ENCODE measurements at regions not wholly inside any gene's neighbourhood (a gene's known extent, or its start where the extent isn't known, plus 50 kb on each side); places are given as distances from the start of the nearest gene placed in this dataset.

DNA sequence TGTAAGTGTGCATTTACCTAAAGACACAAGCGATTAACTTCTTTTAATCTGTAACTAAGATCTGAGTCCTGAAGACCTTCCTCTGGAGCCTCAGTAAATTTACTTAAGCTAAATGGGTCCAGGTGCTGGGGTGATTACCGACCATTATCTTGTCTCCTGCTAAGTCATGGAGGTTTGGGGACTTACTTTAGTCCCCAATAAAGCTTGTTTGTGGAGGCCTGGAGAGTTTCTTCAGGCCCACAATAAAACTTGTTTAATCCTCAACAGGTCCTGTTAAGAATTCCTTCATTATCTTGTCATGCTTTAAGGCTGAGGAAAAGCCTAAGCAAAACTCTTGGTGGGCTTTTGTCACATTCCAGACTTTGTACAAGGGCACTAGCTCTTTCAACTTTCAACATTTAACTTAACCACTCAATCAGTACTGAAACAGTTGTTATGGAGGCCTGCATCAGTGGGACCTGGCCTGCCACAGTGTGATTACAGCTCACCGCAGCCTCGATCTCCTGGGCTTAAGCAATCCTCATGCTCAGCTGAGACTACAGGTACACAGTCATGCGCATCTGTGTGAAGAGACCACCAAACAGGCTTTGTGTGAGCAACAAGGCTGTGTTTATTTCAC lies 84.0 kb downstream of the FMO4 start:
- TF ChIP-seq TAF1 (IDR thresholded peaks at IDR 0.05; ENCODE audit: borderline replicate concordance, insufficient read depth, low read length) = no peak
- TF ChIP-seq REST (IDR thresholded peaks at IDR 0.05; ENCODE audit: insufficient read depth in 1 of 2, low read depth in 2 of 2, low read length in 2 of 2) = no peak
- no peak for TF ChIP-seq POLR2AphosphoS5 (IDR thresholded peaks at IDR 0.05; ENCODE audit: low read depth, low read length)

DNA sequence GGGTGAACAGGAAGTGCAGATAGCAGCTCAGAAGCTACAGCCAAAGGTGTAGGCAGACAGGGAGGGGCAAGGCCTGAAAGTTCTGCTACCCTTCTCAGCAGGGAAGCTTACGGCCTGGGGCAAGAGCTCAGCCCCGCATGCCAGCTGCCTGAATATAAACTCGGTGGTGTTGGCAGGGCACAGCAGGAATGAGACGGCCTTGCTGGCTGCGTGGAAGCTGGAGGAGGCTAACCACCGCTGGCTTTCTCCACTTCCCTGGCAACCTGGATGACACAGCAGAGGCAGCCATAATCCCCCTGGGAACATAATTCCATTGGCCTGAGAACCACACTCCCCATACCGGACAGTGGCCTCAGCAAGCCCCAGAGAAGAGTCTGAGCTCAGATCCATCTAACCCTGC lies 81.9 kb upstream of the PRRC2C start:
- TF ChIP-seq SIN3A (IDR thresholded peaks at IDR 0.05; ENCODE audit: borderline replicate concordance, insufficient read depth, low read length) (no peak), TAF1 (IDR thresholded peaks at IDR 0.05; ENCODE audit: borderline replicate concordance, insufficient read depth, low read length) (no peak), POLR2AphosphoS5 (IDR thresholded peaks at IDR 0.05; ENCODE audit: low read depth, low read length) (no peak), FOXP2 (optimal IDR thresholded peaks at IDR 0.05; ENCODE audit: borderline replicate concordance, extremely low read depth, extremely low read length, insufficient read depth) (no peak), REST (IDR thresholded peaks at IDR 0.05; ENCODE audit: insufficient read depth in 1 of 2, low read depth in 2 of 2, low read length in 2 of 2) (no peak)

DNA sequence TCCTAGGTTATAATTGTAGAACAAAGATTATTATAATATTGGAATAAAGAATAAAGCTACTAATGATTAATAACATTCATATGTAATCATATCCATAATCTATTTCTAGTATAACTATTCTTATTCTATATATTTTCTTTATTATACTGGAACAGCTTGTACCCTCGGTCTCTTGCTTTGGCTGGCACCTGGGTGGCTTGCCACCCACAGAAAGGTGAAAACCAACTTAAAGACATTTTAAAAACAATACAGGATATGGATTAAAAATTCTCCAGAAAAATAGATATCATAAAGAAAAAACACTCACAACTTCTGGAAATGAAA lies 80.0 kb upstream of the PRRC2C start:
- TF ChIP-seq POLR2AphosphoS5 (IDR thresholded peaks at IDR 0.05; ENCODE audit: low read depth, low read length) (no peak), TAF1 (IDR thresholded peaks at IDR 0.05; ENCODE audit: borderline replicate concordance, insufficient read depth, low read length) (no peak), FOXP2 (optimal IDR thresholded peaks at IDR 0.05; ENCODE audit: borderline replicate concordance, extremely low read depth, extremely low read length, insufficient read depth) (no peak), SIN3A (IDR thresholded peaks at IDR 0.05; ENCODE audit: borderline replicate concordance, insufficient read depth, low read length) (no peak), REST (IDR thresholded peaks at IDR 0.05; ENCODE audit: insufficient read depth in 1 of 2, low read depth in 2 of 2, low read length in 2 of 2) (no peak)

DNA sequence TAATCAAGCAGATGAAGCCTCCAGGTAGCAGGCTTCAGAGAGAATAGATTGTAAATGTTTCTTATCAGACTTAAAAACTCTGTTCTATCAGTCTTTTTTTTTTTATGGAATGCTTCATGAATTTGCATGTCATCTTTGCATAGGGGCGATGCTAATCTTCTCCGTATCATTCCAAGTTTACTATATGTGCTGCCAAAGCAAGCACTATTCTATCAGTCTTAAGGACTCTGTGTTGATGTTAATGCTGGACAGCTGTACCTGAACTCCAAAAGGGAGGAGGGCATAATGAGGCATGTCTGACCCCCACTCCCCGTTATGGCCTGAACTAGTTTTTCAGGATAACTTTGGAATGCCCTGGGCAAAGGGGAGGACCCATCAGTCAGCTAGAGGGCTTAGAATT lies 66.8 kb upstream of the PRRC2C start:
- TF ChIP-seq SIN3A (IDR thresholded peaks at IDR 0.05; ENCODE audit: borderline replicate concordance, insufficient read depth, low read length) = no peak

- no peak for TF ChIP-seq TAF1 (IDR thresholded peaks at IDR 0.05; ENCODE audit: borderline replicate concordance, insufficient read depth, low read length)
- no peak for TF ChIP-seq POLR2AphosphoS5 (IDR thresholded peaks at IDR 0.05; ENCODE audit: low read depth, low read length)
- no peak for TF ChIP-seq REST (IDR thresholded peaks at IDR 0.05; ENCODE audit: insufficient read depth in 1 of 2, low read depth in 2 of 2, low read length in 2 of 2)
- TF ChIP-seq SIN3A (IDR thresholded peaks at IDR 0.05; ENCODE audit: borderline replicate concordance, insufficient read depth, low read length) = no peak
- TF ChIP-seq FOXP2 (optimal IDR thresholded peaks at IDR 0.05; ENCODE audit: borderline replicate concordance, extremely low read depth, extremely low read length, insufficient read depth) = no peak
Observed at GRCh38 chr1:171420810-171421209, 64.5 kb upstream of the PRRC2C start.

Data from PFSK-1 (cell line).